GM12864 (cell line): ENCODE measurements at regions not wholly inside any gene's neighbourhood (a gene's known extent, or its start where the extent isn't known, plus 50 kb on each side); places are given as distances from the start of the nearest gene placed in this dataset.

Experiments used
- DNase-seq: peaks from one replicate; pipeline ENCODE4 v3.0.0-alpha.2; 2011; ENCODE audit warnings: low read depth
- H3K4me3 ChIP-seq: 2 replicates; pipeline ENCODE4 v1.5.1; 2011; ENCODE audit warnings: mild to moderate bottlenecking, low read depth, low read length, control low read depth
- CTCF ChIP-seq: IDR thresholded peaks from 2 replicates; pipeline ENCODE4 v1.5.1; 2011; ENCODE audit warnings: low read depth, mild to moderate bottlenecking, moderate library complexity, low read length, control low read depth, inconsistent platforms; ENCODE audit errors: missing control alignments

GRCh38 chr18:41706301-41706700, 248.7 kb upstream of the PIK3C3 start:
- no peak for TF ChIP-seq CTCF
- H3K4me3 ChIP-seq: no peak overlapping the region
- no peak for DNase-seq

- DNase-seq: no peak
- H3K4me3 ChIP-seq: no peak overlapping the region
- TF ChIP-seq CTCF: no peak
Measured at GRCh38 chr18:41703744-41704530, 251.1 kb upstream of the PIK3C3 start.

GRCh38 chr18:41700416-41700815, 254.6 kb upstream of the PIK3C3 start:
- no peak overlapping the region for H3K4me3 ChIP-seq
- TF ChIP-seq CTCF: no peak
- no peak for DNase-seq

GRCh38 chr18:41695441-41695840, 259.6 kb upstream of the PIK3C3 start:
- TF ChIP-seq CTCF: no peak
- no peak for DNase-seq
- no peak overlapping the region for H3K4me3 ChIP-seq

- no peak for TF ChIP-seq CTCF
- no peak for DNase-seq
Measured at GRCh38 chr18:41693008-41693407, 262.0 kb upstream of the PIK3C3 start.

GRCh38 chr18:41690332-41691127, 264.5 kb upstream of the PIK3C3 start:
- H3K4me3 ChIP-seq: no peak overlapping the region
- no peak for DNase-seq
- no peak for TF ChIP-seq CTCF

More at GRCh38 chr18:41693008-41693407, 262.0 kb upstream of the PIK3C3 start:
- no peak overlapping the region for H3K4me3 ChIP-seq
